Spleen (tissue), 11 donors: ENCODE measurements at regions not wholly inside any gene's neighbourhood (a gene's known extent, or its start where the extent isn't known, plus 50 kb on each side); places are given as distances from the start of the nearest gene placed in this dataset.

Experiments
- DNase-seq: peaks from one replicate; pipeline ENCODE4 v3.0.0-alpha.2; 2020
- H3K27ac ChIP-seq, 8 donors: fragments of 200-600 bp; sonication (generic) in 7 of 8; 1 replicate in 4 of 8; 2 replicates in 4 of 8; pipeline versions ENCODE4 v1.5.0 to v1.8.0; 2016 to 2021; ENCODE audit warnings: inconsistent platforms in 4 of 8, mild to moderate bottlenecking in 4 of 8, moderate library complexity in 1 of 8
- H3K27me3 ChIP-seq, 7 donors: fragments of 200-600 bp; sonication (generic) in 6 of 7; replicated peaks in 1 of 7; 1 replicate in 4 of 7; 2 replicates in 3 of 7; pipeline versions ENCODE4 v1.5.0 to v1.8.0; 2016 to 2021; ENCODE audit warnings: inconsistent platforms in 3 of 7, mild to moderate bottlenecking in 1 of 7
- H3K36me3 ChIP-seq, 6 donors: fragments of 200-600 bp; sonication (generic) in 5 of 6; 1 replicate in 4 of 6; 2 replicates in 2 of 6; pipeline versions ENCODE4 v1.5.0 to v1.8.0; 2016 to 2021; ENCODE audit warnings: inconsistent platforms in 2 of 6
- H3K4me1 ChIP-seq, 6 donors: fragments of 200-600 bp; sonication (generic) in 5 of 6; 1 replicate in 3 of 6; 2 replicates in 3 of 6; pipeline versions ENCODE4 v1.5.0 to v1.8.0; 2016 to 2021; ENCODE audit warnings: inconsistent platforms in 3 of 6
- H3K4me3 ChIP-seq, 8 donors: fragments of 200-600 bp; sonication (generic) in 7 of 8; 1 replicate in 4 of 8; 2 replicates in 4 of 8; pipeline versions ENCODE4 v1.5.0 to v1.8.0; 2016 to 2021; ENCODE audit warnings: inconsistent platforms in 4 of 8, mild to moderate bottlenecking in 4 of 8, moderate library complexity in 2 of 8
- H3K9me3 ChIP-seq, 8 donors: fragments of 200-600 bp; sonication (generic) in 7 of 8; 1 replicate in 4 of 8; 2 replicates in 4 of 8; pipeline versions ENCODE4 v1.5.0 to v1.8.0; 2016 to 2021; ENCODE audit warnings: inconsistent platforms in 4 of 8
- CTCF ChIP-seq, 11 experiments: fragments of 200-600 bp in 7 of 11; fragments of 450-650 bp in 4 of 11; sonication (generic) in 4 of 11; IDR thresholded peaks in 8 of 11; conservative IDR thresholded peaks in 3 of 11; 1 replicate in 7 of 11; 2 replicates in 4 of 11; pipeline versions ENCODE4 v1.4.0 to v1.8.0; 2016 to 2021; ENCODE audit warnings: antibody characterized with exemption in 11 of 11, inconsistent platforms in 4 of 11, mild to moderate bottlenecking in 1 of 11
- POLR2A ChIP-seq, 3 donors: fragments of 450-650 bp; IDR thresholded peaks; one replicate each; pipeline ENCODE4 v1.5.1; 2017; ENCODE audit warnings: antibody characterized with exemption in 3 of 3, mild to moderate bottlenecking in 1 of 3
- POLR2AphosphoS5 ChIP-seq, 3 donors: sonication (generic); formaldehyde crosslinking; IDR thresholded peaks; one replicate each; pipeline ENCODE4 v1.5.1; 2017; ENCODE audit warnings: antibody characterized with exemption in 3 of 3
- WGBS, 5 donors: extraction: QIAGEN DNeasy Blood & Tissue Kit in 3 of 5; methylation state at CpG; one replicate each; pipeline versions ENCODE4 v1.1.5 to v1.1.7; 2013 to 2018; 5-methylcytosine and 5-hydroxymethylcytosine counted together
- intact Hi-C: fragments of 100-400 bp; cut with DNase I; formaldehyde crosslinking; loops from one replicate; pipeline ENCODE4 v1.15.0; 2023; ENCODE audit warnings: low total_unique reads
- donor health status: healthy with polysubstance abuse.
- donor health status: DM: no; HTN: no; CAD: no; lungs with moderate emphysema.
- donor health status: DM: no; HTN: no; CAD: no.
- donor health status: Bipolar disorder and iron deficiency.
- donor health status: healthy.
- donor health status: DM: no; HTN: no; CAD: no.
- donor health status: DM: yes; HTN: yes; CAD: no.

- no peak for DNase-seq
- H3K36me3 ChIP-seq, result no peaks in the 10 kb centered on the region
- no peak overlapping the region for H3K4me3 ChIP-seq
- 68 to 87% (median 76%) methylated on average over 9 of the region's 9 CpGs for WGBS, 5 donors
- intact Hi-C loops, result no loop called here
- H3K9me3 ChIP-seq, result peaks cover 0 to 73% (median 53%) of the 10 kb centered on the region in 8 donors
- no peak for TF ChIP-seq CTCF (IDR thresholded peaks at IDR 0.05 in 8 of 11, conservative IDR thresholded peaks at IDR 0.05 in 3 of 11)
- TF ChIP-seq POLR2A (IDR thresholded peaks at IDR 0.05), result no peak
- no peak for TF ChIP-seq POLR2AphosphoS5 (IDR thresholded peaks at IDR 0.05)
- no peaks in the 10 kb centered on the region for H3K4me1 ChIP-seq
- H3K27ac ChIP-seq, result no peak overlapping the region
- no peaks in the 10 kb centered on the region for H3K27me3 ChIP-seq
These were observed 97.7 kb upstream of the HCN1 start for GRCh38 chr5:45793638-45794532.

GRCh38 chr5:45779874-45780671 lies 83.9 kb upstream of the HCN1 start:
- H3K4me3 ChIP-seq, result no peak overlapping the region
- H3K27ac ChIP-seq, result no peak overlapping the region
- H3K36me3 ChIP-seq, result no peaks in the 10 kb centered on the region
- intact Hi-C loops, result no loop called here
- H3K9me3 ChIP-seq, result peaks cover 0 to 16% (median 10%) of the 10 kb centered on the region in 8 donors
- TF ChIP-seq POLR2A (IDR thresholded peaks at IDR 0.05) (no peak), CTCF (IDR thresholded peaks at IDR 0.05 in 8 of 11, conservative IDR thresholded peaks at IDR 0.05 in 3 of 11) (no peak), POLR2AphosphoS5 (IDR thresholded peaks at IDR 0.05) (no peak)
- H3K27me3 ChIP-seq, result no peaks in the 10 kb centered on the region
- WGBS, 5 donors, result 60 to 72% (median 68%) methylated on average over 3 of the region's 3 CpGs
- no peaks in the 10 kb centered on the region for H3K4me1 ChIP-seq
- DNase-seq, result no peak

DNA sequence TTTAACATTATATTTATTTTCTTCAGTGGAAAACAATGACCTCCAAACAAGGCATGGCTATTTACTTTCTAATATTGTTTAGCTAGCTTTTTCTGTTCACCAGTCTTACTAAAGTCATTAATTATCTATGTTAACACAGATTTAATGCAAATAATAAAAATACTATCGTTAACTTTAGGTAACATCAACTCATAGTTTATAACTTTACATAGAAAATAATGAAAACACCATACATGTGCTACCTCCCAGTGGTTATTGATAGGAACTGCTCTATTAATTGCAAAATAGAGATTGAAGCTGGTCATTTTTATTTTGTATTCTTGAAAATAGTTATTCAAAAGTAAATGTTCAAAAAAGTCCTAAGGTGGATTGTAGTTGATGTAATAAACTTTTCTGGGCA lies 78.3 kb upstream of the HCN1 start:
- Histone ChIP-seq H3K27me3 (no peaks in the 10 kb centered on the region), H3K9me3 (peaks cover 0 to 5% (median 3%) of the 10 kb centered on the region in 8 donors), H3K36me3 (no peaks in the 10 kb centered on the region), H3K27ac (no peak overlapping the region), H3K4me1 (no peaks in the 10 kb centered on the region), H3K4me3 (no peak overlapping the region)
- TF ChIP-seq POLR2AphosphoS5 (IDR thresholded peaks at IDR 0.05) (no peak), CTCF (IDR thresholded peaks at IDR 0.05 in 8 of 11, conservative IDR thresholded peaks at IDR 0.05 in 3 of 11) (no peak), POLR2A (IDR thresholded peaks at IDR 0.05) (no peak)
- 45 to 72% (median 52%) methylated on average over 1 of the region's 1 CpG for WGBS, 5 donors
- intact Hi-C loops, result no loop called here
- DNase-seq, result no peak

GRCh38 chr5:45772402-45772801 lies 76.2 kb upstream of the HCN1 start:
- Histone ChIP-seq H3K27ac (no peak overlapping the region), H3K36me3 (no peaks in the 10 kb centered on the region), H3K4me1 (no peaks in the 10 kb centered on the region), H3K4me3 (no peak overlapping the region), H3K9me3 (peaks cover 0 to 5% (median 2%) of the 10 kb centered on the region in 8 donors), H3K27me3 (no peaks in the 10 kb centered on the region)
- intact Hi-C loops, result no loop called here
- DNase-seq, result no peak
- 75 to 84% (median 84%) methylated on average over 3 of the region's 3 CpGs for WGBS, 5 donors
- no peak for TF ChIP-seq POLR2AphosphoS5 (IDR thresholded peaks at IDR 0.05)
- no peak for TF ChIP-seq POLR2A (IDR thresholded peaks at IDR 0.05)
- no peak for TF ChIP-seq CTCF (IDR thresholded peaks at IDR 0.05 in 8 of 11, conservative IDR thresholded peaks at IDR 0.05 in 3 of 11)
